Heart left ventricle (tissue), 16 donors: ENCODE measurements at regions not wholly inside any gene's neighbourhood (a gene's known extent, or its start where the extent isn't known, plus 50 kb on each side); places are given as distances from the start of the nearest gene placed in this dataset.

Source experiments
- ATAC-seq, 4 donors: fragments of 200-7000 bp; cut with Tn5 transposase; one replicate each; pipeline ENCODE4 v1.9.1; 2020 to 2022; ENCODE audit warnings: moderate library complexity in 4 of 4, mild to moderate bottlenecking in 3 of 4, moderate number of reproducible peaks in 1 of 4
- DNase-seq, 5 donors: peaks; one replicate each; pipeline ENCODE4 v3.0.0-alpha.2; 2020
- H3K27ac ChIP-seq, 12 donors: fragments of 200-600 bp; sonication (generic) in 4 of 12; one replicate each; pipeline versions ENCODE4 v1.5.0 to v1.8.0; 2016 to 2022; ENCODE audit warnings: mild to moderate bottlenecking in 2 of 12
- H3K27me3 ChIP-seq, 9 donors: fragments of 200-600 bp; sonication (generic) in 2 of 9; one replicate each; pipeline versions ENCODE4 v1.5.1 to v1.8.0; 2016 to 2022; ENCODE audit warnings: mild to moderate bottlenecking in 3 of 9
- H3K36me3 ChIP-seq, 9 donors: fragments of 200-600 bp; sonication (generic) in 2 of 9; one replicate each; pipeline versions ENCODE4 v1.5.0 to v1.8.0; 2018 to 2022; ENCODE audit warnings: mild to moderate bottlenecking in 2 of 9
- H3K4me1 ChIP-seq, 12 donors: fragments of 200-600 bp; sonication (generic) in 4 of 12; one replicate each; pipeline versions ENCODE4 v1.5.0 to v1.8.0; 2016 to 2022; ENCODE audit warnings: mild to moderate bottlenecking in 3 of 12
- H3K4me3 ChIP-seq, 12 donors: fragments of 200-600 bp; sonication (generic) in 4 of 12; one replicate each; pipeline versions ENCODE4 v1.5.0 to v1.8.0; 2017 to 2022; ENCODE audit warnings: mild to moderate bottlenecking in 9 of 12, moderate library complexity in 4 of 12
- H3K9me3 ChIP-seq, 12 donors: fragments of 200-600 bp; sonication (generic) in 4 of 12; one replicate each; pipeline versions ENCODE4 v1.5.0 to v1.8.0; 2016 to 2022; ENCODE audit warnings: mild to moderate bottlenecking in 1 of 12
- CTCF ChIP-seq, 12 donors: fragments of 200-600 bp; sonication (generic) in 4 of 12; IDR thresholded peaks; one replicate each; pipeline versions ENCODE4 v1.5.0 to v1.8.0; 2018 to 2022; ENCODE audit warnings: antibody characterized with exemption in 12 of 12, mild to moderate bottlenecking in 5 of 12
- POLR2A ChIP-seq, 2 donors: fragments of 450-650 bp; IDR thresholded peaks; one replicate each; pipeline ENCODE4 v1.6.1; 2017; ENCODE audit warnings: antibody characterized with exemption in 2 of 2, mild to moderate bottlenecking in 2 of 2, moderate library complexity in 2 of 2
- WGBS, 4 donors: extraction: QIAGEN DNeasy Blood & Tissue Kit in 2 of 4; methylation state at CpG; one replicate each; pipeline versions ENCODE4 v1.1.5 to v1.1.7; 2013 to 2018; 5-methylcytosine and 5-hydroxymethylcytosine counted together
- intact Hi-C, 10 donors: fragments of 100-400 bp; cut with DNase I; formaldehyde crosslinking; loops; one replicate each; pipeline versions ENCODE4 v1.11.1 to v1.14.2; 2022
- donor health status: ischemic (EF 13 %, LVEDD 7.1; RV severe dilation, severe dysfunction).
- donor health status: healthy with polysubstance abuse.
- donor health status: DM: no; HTN: yes; CAD: no.
- donor health status: DM: no; HTN: no; CAD: no.
- donor health status: ischemic (EF 25% LVEDD 6.9; RV normal size, moderate dysfunction).
- donor health status: ischemic (EF 25% LVEDD 5.7; RV mildly dilated, moderate dysfunction).
- donor health status: healthy.
- donor health status: DM: yes; HTN: yes; CAD: no.
- donor health status: ischemic (EF 35%, LVEDD 5.7; RV mildly dilated, moderate dysfunction).
- donor health status: nonischemic (EF 11% LVEDD 7.7; RV severe dilation, severe dysfunction).
- donor health status: DM: yes; HTN: yes; CAD: no.
- donor health status: PGD.
- donor health status: ischemic (EF 29% LVEDD 5.4; RV normal size, mild dysfunction).
- donor health status: nonischemic (EF 23%, LVEDD 6.1; RV moderate dilation, normal function).

- ATAC-seq (no peak), DNase-seq (no peak)
- TF ChIP-seq CTCF (IDR thresholded peaks at IDR 0.05), result no peak
- TF ChIP-seq POLR2A (IDR thresholded peaks at IDR 0.05), result no peak
- Histone ChIP-seq H3K36me3 (no peaks in the 10 kb centered on the region), H3K9me3 (peaks cover 0 to 22% (median 10%) of the 10 kb centered on the region in 12 donors), H3K4me3 (no peak overlapping the region), H3K27ac (no peak overlapping the region), H3K27me3 (no peaks in the 10 kb centered on the region), H3K4me1 (no peaks in the 10 kb centered on the region)
- intact Hi-C loops, result no loop called here
Measured at GRCh38 chr1:208615371-208615770, 371.2 kb upstream of the PLXNA2 start.

GRCh38 chr1:208616776-208617175, 372.6 kb upstream of the PLXNA2 start:
- DNase-seq, result no peak
- Histone ChIP-seq H3K4me3 (no peak overlapping the region), H3K27ac (no peak overlapping the region), H3K9me3 (peaks cover 0 to 35% (median 21%) of the 10 kb centered on the region in 12 donors), H3K27me3 (no peaks in the 10 kb centered on the region), H3K36me3 (no peaks in the 10 kb centered on the region), H3K4me1 (no peaks in the 10 kb centered on the region)
- 75 to 100% (median 87%) methylated on average over 3 of the region's 3 CpGs for WGBS, 4 donors
- TF ChIP-seq CTCF (IDR thresholded peaks at IDR 0.05) (no peak), POLR2A (IDR thresholded peaks at IDR 0.05) (no peak)
- ATAC-seq, result no peak
- intact Hi-C loops, result no loop called here

GRCh38 chr1:208628022-208628914, 384.1 kb upstream of the PLXNA2 start:
- intact Hi-C loops, result no loop called here

More at GRCh38 chr1:208628022-208628914, 384.1 kb upstream of the PLXNA2 start:
- Histone ChIP-seq H3K4me3 (no peak overlapping the region), H3K27me3 (no peaks in the 10 kb centered on the region), H3K9me3 (peaks cover 0 to 5% (median 0%) of the 10 kb centered on the region in 12 donors), H3K27ac (no peak overlapping the region), H3K4me1 (no peaks in the 10 kb centered on the region), H3K36me3 (no peaks in the 10 kb centered on the region)
- TF ChIP-seq CTCF (IDR thresholded peaks at IDR 0.05) (no peak), POLR2A (IDR thresholded peaks at IDR 0.05) (no peak)
- 81 to 88% (median 86%) methylated on average over 7 of the region's 7 CpGs for WGBS, 4 donors
- no peak for ATAC-seq
- DNase-seq, result no peak
